Mesothelial cell of epicardium (in vitro differentiated cells): ENCODE measurements at regions not wholly inside any gene's neighbourhood (a gene's known extent, or its start where the extent isn't known, plus 50 kb on each side); places are given as distances from the start of the nearest gene placed in this dataset.

Experiments
- DNase-seq, 2 experiments: peaks; one replicate each; pipeline ENCODE4 v3.0.0; 2021; ENCODE audit warnings: low spot score in 2 of 2; ENCODE audit not compliant: unreplicated experiment in 2 of 2
- H3K27ac Mint-ChIP-seq: 2 replicates; pipeline ENCODE4 v1.8.0; 2021; ENCODE audit warnings: mixed read lengths
- H3K27me3 Mint-ChIP-seq: 2 replicates; pipeline ENCODE4 v1.8.0; 2021; ENCODE audit warnings: low read depth, mixed read lengths
- H3K36me3 Mint-ChIP-seq: 2 replicates; pipeline ENCODE4 v1.8.0; 2021; ENCODE audit warnings: mixed read lengths
- H3K4me1 Mint-ChIP-seq: 2 replicates; pipeline ENCODE4 v1.8.0; 2021; ENCODE audit warnings: mixed read lengths
- H3K4me3 Mint-ChIP-seq: 2 replicates; pipeline ENCODE4 v1.8.0; 2021; ENCODE audit warnings: mild to moderate bottlenecking, moderate library complexity, mixed read lengths
- H3K9me3 Mint-ChIP-seq: 2 replicates; pipeline ENCODE4 v1.8.0; 2021; ENCODE audit warnings: mixed read lengths
- TF ChIP-seq, protein P1 (sequence below): fragments of 200-600 bp; sonication (generic); IDR thresholded peaks from one replicate; pipeline ENCODE4 v1.5.0; 2021; ENCODE audit warnings: antibody characterized with exemption; ENCODE audit not compliant: unreplicated experiment

DNA sequence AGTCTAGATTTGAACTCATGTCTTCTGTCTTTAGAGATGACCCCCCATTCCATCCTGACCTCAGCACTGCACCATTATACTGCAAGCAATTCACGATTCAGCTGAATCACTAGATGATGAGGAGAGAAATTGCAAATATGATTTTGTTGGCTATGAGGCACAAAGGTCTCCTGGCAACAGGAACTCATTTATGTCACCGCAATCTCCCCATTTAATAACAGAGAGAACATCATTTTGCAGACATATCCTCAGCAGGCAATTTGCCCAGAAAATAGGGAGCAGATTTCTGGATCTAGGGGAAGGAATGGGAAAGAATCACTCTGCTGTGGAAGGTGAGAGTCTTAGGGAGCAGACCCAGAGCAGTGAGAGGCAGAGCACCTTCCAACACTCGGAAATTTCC lies 303.0 kb downstream of the PAX1 start:
- no peaks in the 10 kb centered on the region for H3K27me3 Mint-ChIP-seq
- TF ChIP-seq, protein P1, sequence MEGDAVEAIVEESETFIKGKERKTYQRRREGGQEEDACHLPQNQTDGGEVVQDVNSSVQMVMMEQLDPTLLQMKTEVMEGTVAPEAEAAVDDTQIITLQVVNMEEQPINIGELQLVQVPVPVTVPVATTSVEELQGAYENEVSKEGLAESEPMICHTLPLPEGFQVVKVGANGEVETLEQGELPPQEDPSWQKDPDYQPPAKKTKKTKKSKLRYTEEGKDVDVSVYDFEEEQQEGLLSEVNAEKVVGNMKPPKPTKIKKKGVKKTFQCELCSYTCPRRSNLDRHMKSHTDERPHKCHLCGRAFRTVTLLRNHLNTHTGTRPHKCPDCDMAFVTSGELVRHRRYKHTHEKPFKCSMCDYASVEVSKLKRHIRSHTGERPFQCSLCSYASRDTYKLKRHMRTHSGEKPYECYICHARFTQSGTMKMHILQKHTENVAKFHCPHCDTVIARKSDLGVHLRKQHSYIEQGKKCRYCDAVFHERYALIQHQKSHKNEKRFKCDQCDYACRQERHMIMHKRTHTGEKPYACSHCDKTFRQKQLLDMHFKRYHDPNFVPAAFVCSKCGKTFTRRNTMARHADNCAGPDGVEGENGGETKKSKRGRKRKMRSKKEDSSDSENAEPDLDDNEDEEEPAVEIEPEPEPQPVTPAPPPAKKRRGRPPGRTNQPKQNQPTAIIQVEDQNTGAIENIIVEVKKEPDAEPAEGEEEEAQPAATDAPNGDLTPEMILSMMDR: no peak
- no peak overlapping the region for H3K27ac Mint-ChIP-seq
- H3K9me3 Mint-ChIP-seq: peaks cover 12% of the 10 kb centered on the region
- H3K36me3 Mint-ChIP-seq: no peaks in the 10 kb centered on the region
- no peak overlapping the region for H3K4me3 Mint-ChIP-seq
- H3K4me1 Mint-ChIP-seq: no peaks in the 10 kb centered on the region
- no peak for DNase-seq

DNA sequence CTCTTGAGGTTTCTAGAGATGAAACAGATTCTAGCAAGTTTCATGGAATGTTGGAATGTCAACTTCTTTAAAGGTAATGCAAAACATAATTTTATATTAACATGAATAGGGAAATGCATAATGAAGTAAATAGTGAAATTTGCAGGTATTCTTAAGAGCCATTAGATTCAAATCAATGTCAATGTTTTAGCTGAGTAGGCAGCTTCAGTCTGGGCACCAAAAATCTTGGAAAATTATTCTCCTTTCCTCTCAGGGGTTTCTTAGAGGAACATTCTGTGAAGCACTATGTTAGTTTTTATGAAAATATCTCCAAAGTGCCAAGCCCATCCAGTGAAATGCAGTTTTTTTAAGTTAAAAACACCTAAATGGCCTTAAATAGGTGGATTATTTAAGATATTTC lies 300.8 kb downstream of the PAX1 start:
- Mint-ChIP-seq H3K9me3 (peaks cover 12% of the 10 kb centered on the region), H3K27ac (no peak overlapping the region), H3K36me3 (no peaks in the 10 kb centered on the region), H3K27me3 (no peaks in the 10 kb centered on the region), H3K4me1 (no peaks in the 10 kb centered on the region), H3K4me3 (no peak overlapping the region)
- DNase-seq: no peak
- TF ChIP-seq, protein P1: no peak

DNA sequence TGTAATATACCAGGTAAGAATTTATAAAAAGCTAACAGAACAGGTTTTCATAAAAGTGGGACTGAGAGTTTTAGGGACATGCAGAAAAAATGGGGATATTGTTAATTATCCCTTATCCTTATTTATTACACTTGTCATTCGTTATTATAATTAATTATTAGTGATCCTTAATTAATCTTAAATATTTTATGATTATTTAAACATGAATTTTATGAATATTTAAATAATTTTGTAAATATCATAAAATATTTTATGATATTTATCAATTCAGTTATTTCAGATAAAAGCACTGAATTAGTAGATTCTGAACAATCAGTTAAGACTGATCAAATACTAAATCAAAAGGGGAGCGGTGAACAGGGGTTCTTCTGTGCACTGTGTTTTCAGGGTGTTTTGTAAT lies 300.1 kb downstream of the PAX1 start:
- H3K27ac Mint-ChIP-seq: no peak overlapping the region
- no peak for DNase-seq
- H3K4me3 Mint-ChIP-seq: no peak overlapping the region
- TF ChIP-seq, protein P1: no peak
- H3K9me3 Mint-ChIP-seq: peaks cover 5% of the 10 kb centered on the region
- H3K36me3 Mint-ChIP-seq: no peaks in the 10 kb centered on the region
- H3K27me3 Mint-ChIP-seq: no peaks in the 10 kb centered on the region
- H3K4me1 Mint-ChIP-seq: no peaks in the 10 kb centered on the region

DNA sequence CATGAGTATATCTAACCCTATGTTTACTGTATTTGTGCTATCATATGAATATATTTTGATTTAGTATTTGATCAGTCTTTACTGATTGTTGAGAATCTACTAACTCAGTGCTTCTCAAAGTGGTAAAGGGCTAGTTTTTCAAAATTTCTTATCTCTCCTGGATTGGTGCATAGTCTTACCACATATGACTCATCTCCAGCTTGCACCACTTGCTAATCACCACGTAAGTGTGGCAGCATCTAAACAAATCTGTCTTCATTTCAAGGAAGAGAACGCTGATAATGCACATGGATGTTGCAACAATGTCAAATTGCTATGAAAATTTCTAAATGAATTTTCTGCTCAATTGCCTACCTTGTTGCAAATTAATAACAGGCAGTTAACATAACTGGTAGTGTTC lies 299.5 kb downstream of the PAX1 start:
- no peak for DNase-seq
- H3K4me3 Mint-ChIP-seq: no peak overlapping the region
- TF ChIP-seq, protein P1: no peak

DNA sequence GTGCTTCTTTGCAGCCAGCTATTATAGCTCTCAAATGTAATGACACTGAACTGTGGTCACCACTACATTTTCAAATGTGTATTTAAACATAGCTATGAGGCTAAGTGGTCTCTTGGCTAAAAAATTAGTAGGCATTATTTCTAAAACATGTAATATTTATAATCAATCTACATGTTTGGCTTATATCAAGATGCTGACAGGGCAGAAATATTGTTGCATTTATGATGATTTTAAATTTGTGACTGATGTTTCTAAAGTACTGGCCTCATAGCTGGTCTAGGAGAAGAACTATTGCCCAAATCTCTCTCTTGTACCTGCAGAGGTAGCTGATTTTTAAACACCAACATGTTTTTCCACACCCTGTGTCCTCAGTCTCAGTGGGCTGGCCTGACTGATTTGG lies 298.2 kb downstream of the PAX1 start:
- H3K9me3 Mint-ChIP-seq: peaks cover 3% of the 10 kb centered on the region
- H3K27ac Mint-ChIP-seq: no peak overlapping the region
- H3K4me3 Mint-ChIP-seq: no peak overlapping the region
- H3K36me3 Mint-ChIP-seq: no peaks in the 10 kb centered on the region
- DNase-seq: no peak
- no peaks in the 10 kb centered on the region for H3K27me3 Mint-ChIP-seq
- TF ChIP-seq, protein P1: no peak
- H3K4me1 Mint-ChIP-seq: no peaks in the 10 kb centered on the region

More for the DNA sequence above, 299.5 kb downstream of the PAX1 start:
- Mint-ChIP-seq H3K36me3 (no peaks in the 10 kb centered on the region), H3K27me3 (no peaks in the 10 kb centered on the region), H3K9me3 (peaks cover 4% of the 10 kb centered on the region), H3K27ac (no peak overlapping the region), H3K4me1 (no peaks in the 10 kb centered on the region)

DNA sequence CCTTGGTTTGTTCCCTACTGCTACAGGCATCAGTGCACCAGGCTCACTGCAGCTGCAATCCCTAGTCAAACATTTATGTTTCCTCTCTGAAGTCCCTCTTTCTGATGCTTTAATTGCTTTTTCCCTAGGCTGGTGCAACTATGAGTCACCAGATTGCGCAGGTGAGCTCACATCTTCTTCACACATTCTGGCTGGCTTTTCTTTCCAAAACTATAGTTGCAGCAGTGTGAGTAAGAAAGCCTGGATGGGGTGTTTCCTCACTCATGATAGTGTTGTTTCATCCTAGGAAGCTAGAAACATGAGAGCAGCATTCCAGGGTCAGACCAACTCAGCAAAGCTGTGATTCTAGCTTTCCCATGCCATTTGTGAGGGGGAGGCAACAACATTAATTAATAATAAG lies 296.4 kb downstream of the PAX1 start:
- Mint-ChIP-seq H3K4me1 (no peaks in the 10 kb centered on the region), H3K9me3 (no peaks in the 10 kb centered on the region), H3K4me3 (no peak overlapping the region), H3K27ac (no peak overlapping the region), H3K27me3 (no peaks in the 10 kb centered on the region), H3K36me3 (no peaks in the 10 kb centered on the region)
- DNase-seq: no peak
- TF ChIP-seq, protein P1: no peak
